B cell (primary cell): ENCODE measurements at regions not wholly inside any gene's neighbourhood (a gene's known extent, or its start where the extent isn't known, plus 50 kb on each side); places are given as distances from the start of the nearest gene placed in this dataset.

Experiments
- ATAC-seq: fragments of 200-7000 bp; cut with Tn5 transposase; one replicate; pipeline ENCODE4 v1.10.0; 2021; ENCODE audit warnings: low read depth, mild to moderate bottlenecking, moderate number of reproducible peaks, moderate library complexity
- CTCF ChIA-PET: fragments of 350-600 bp; sonication (Branson Sonifier 250); formaldehyde crosslinking; loops from one replicate; lab custom pipeline; 2021; ENCODE audit warnings: antibody characterized with exemption, inconsistent platforms; lab: Charles Lee
- POLR2A ChIA-PET: fragments of 350-600 bp; sonication (Branson Sonifier 250); formaldehyde crosslinking; loops from one replicate; lab custom pipeline; 2021; ENCODE audit warnings: antibody characterized with exemption; lab: Charles Lee
- DNase-seq: peaks from one replicate; pipeline ENCODE4 v3.0.0; 2013
- H2AFZ ChIP-seq: 2 replicates; pipeline ENCODE4 v1.6.1; 2012; ENCODE audit warnings: mild to moderate bottlenecking, low read depth, low read length; ENCODE audit not compliant: insufficient read depth, poor library complexity, severe bottlenecking
- H3K27ac ChIP-seq, 2 donors: 1 replicate in 1 of 2; 2 replicates in 1 of 2; pipeline ENCODE4 v1.5.1; 2012 to 2013; ENCODE audit warnings: low read length in 2 of 2, mild to moderate bottlenecking in 2 of 2, moderate library complexity in 1 of 2
- H3K27me3 ChIP-seq, 4 experiments: fragments of 200-600 bp in 1 of 4; sonication (generic) in 1 of 4; replicated peaks in 1 of 4; 1 replicate in 2 of 4; 2 replicates in 2 of 4; pipeline versions ENCODE4 v1.6.1 to v1.7.0; 2013 to 2016; ENCODE audit warnings: low read length in 3 of 4, mild to moderate bottlenecking in 2 of 4, mixed read lengths in 1 of 4, moderate library complexity in 1 of 4; ENCODE audit not compliant: insufficient read depth in 4 of 4, control insufficient read depth in 3 of 4; ENCODE audit errors: control extremely low read depth in 1 of 4
- H3K36me3 ChIP-seq, 2 experiments: replicated peaks in 1 of 2; 1 replicate in 1 of 2; 2 replicates in 1 of 2; pipeline versions ENCODE4 v1.6.1 to v1.7.1; 2013; ENCODE audit warnings: low read length in 1 of 2; ENCODE audit not compliant: insufficient read depth in 2 of 2, control insufficient read depth in 1 of 2; ENCODE audit errors: control extremely low read depth in 1 of 2, extremely low read depth in 1 of 2
- H3K4me1 ChIP-seq, 2 donors: fragments of 200-600 bp in 1 of 2; sonication (generic) in 1 of 2; 1 replicate in 1 of 2; 2 replicates in 1 of 2; pipeline versions ENCODE4 v1.5.1 to v1.6.1; 2013 to 2017; ENCODE audit warnings: low read length in 2 of 2; ENCODE audit not compliant: control insufficient read depth in 2 of 2, insufficient read depth in 2 of 2
- H3K4me2 ChIP-seq: replicated peaks from 2 replicates; pipeline ENCODE3; 2012; ENCODE audit warnings: mild to moderate bottlenecking, low read depth, low read length; ENCODE audit not compliant: poor library complexity, severe bottlenecking
- H3K4me3 ChIP-seq, 5 experiments: fragments of 200-600 bp in 1 of 5; sonication (generic) in 1 of 5; 1 replicate in 3 of 5; 2 replicates in 2 of 5; pipeline versions ENCODE4 v1.5.1 to v1.7.0; 2011 to 2016; ENCODE audit warnings: low read length in 4 of 5, mild to moderate bottlenecking in 4 of 5, low read depth in 2 of 5, control low read depth in 1 of 5, moderate library complexity in 1 of 5; ENCODE audit not compliant: insufficient read depth in 1 of 5; ENCODE audit errors: control extremely low read depth in 1 of 5, extremely low read depth in 1 of 5
- H3K79me2 ChIP-seq: fragments of 200-600 bp; sonication (generic); one replicate; pipeline ENCODE4 v1.6.0; 2016; ENCODE audit warnings: low read length; ENCODE audit not compliant: control insufficient read depth, insufficient read depth
- H3K9ac ChIP-seq: fragments of 200-600 bp; sonication (generic); 2 replicates; pipeline ENCODE4 v1.6.1; 2017; ENCODE audit warnings: mild to moderate bottlenecking, low read length, moderate library complexity
- H3K9me3 ChIP-seq, 3 donors: one replicate each; pipeline versions ENCODE4 v1.6.1 to v1.7.1; 2013; ENCODE audit warnings: low read length in 2 of 3; ENCODE audit not compliant: control insufficient read depth in 2 of 3, insufficient read depth in 1 of 3; ENCODE audit errors: control extremely low read depth in 1 of 3
- H4K20me1 ChIP-seq: 2 replicates; pipeline ENCODE4 v1.6.0; 2012; ENCODE audit warnings: mild to moderate bottlenecking, low read length; ENCODE audit not compliant: insufficient read depth, control insufficient read depth, poor library complexity, severe bottlenecking
- H3K27ac Mint-ChIP-seq: one replicate; pipeline ENCODE4 v1.8.0; 2021; ENCODE audit warnings: mixed read lengths
- H3K27me3 Mint-ChIP-seq: one replicate; pipeline ENCODE4 v1.8.0; 2021; ENCODE audit warnings: mixed read lengths
- H3K4me1 Mint-ChIP-seq: one replicate; pipeline ENCODE4 v1.8.0; 2021; ENCODE audit warnings: mixed read lengths
- H3K4me3 Mint-ChIP-seq: one replicate; pipeline ENCODE4 v1.8.0; 2021; ENCODE audit warnings: mixed read lengths
- H3K9me3 Mint-ChIP-seq: one replicate; pipeline ENCODE4 v1.8.0; 2022; ENCODE audit warnings: mixed read lengths; ENCODE audit not compliant: insufficient read depth
- EZH2 ChIP-seq: IDR thresholded peaks from 2 replicates; pipeline ENCODE4 v1.6.1; 2012; ENCODE audit warnings: borderline replicate concordance, low read depth, mild to moderate bottlenecking, moderate library complexity, low read length; ENCODE audit not compliant: insufficient read depth, poor library complexity, severe bottlenecking
- WGBS: methylation state at CpG from one replicate; pipeline ENCODE4 v1.1.5; 2013; ENCODE audit warnings: missing lambda C conversion rate; ENCODE audit not compliant: insufficient coverage; 5-methylcytosine and 5-hydroxymethylcytosine counted together
- intact Hi-C: fragments of 100-400 bp; cut with micrococcal nuclease; formaldehyde crosslinking; loops from one replicate; pipeline ENCODE4 v1.10.0; 2022
- TF ChIP-seq, protein P1 (sequence below): fragments of 200-600 bp; IDR thresholded peaks from one replicate; pipeline ENCODE4 v1.8.0; 2022; ENCODE audit warnings: antibody characterized with exemption, mild to moderate bottlenecking

DNA sequence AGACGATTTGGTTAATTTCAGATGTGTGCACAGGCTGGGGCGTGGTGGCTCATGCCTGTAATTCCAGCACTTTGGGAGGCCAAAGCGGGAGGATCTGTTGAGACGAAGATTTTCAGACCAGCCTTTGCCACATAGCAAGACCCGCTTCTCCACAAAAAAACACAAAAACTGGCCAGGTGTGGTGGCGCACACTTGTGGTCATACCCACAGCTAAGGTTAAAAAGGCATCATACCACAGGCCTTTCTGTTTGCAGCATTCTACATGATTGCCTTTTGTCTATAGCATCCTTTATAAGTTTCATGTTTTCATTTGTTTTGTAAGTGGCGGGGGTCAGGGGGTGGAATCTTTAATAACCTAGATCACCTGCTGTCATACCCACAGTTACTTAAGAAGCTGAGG lies 239.9 kb upstream of the NOX3 start:
- no peak for TF ChIP-seq EZH2
- TF ChIP-seq, protein P1, sequence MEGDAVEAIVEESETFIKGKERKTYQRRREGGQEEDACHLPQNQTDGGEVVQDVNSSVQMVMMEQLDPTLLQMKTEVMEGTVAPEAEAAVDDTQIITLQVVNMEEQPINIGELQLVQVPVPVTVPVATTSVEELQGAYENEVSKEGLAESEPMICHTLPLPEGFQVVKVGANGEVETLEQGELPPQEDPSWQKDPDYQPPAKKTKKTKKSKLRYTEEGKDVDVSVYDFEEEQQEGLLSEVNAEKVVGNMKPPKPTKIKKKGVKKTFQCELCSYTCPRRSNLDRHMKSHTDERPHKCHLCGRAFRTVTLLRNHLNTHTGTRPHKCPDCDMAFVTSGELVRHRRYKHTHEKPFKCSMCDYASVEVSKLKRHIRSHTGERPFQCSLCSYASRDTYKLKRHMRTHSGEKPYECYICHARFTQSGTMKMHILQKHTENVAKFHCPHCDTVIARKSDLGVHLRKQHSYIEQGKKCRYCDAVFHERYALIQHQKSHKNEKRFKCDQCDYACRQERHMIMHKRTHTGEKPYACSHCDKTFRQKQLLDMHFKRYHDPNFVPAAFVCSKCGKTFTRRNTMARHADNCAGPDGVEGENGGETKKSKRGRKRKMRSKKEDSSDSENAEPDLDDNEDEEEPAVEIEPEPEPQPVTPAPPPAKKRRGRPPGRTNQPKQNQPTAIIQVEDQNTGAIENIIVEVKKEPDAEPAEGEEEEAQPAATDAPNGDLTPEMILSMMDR: no peak
- no peaks in the 10 kb centered on the region for H3K27me3 Mint-ChIP-seq
- no peak overlapping the region for H3K4me2 ChIP-seq
- no peaks in the 10 kb centered on the region for H3K4me1 Mint-ChIP-seq
- no peak overlapping the region for H2AFZ ChIP-seq
- no peaks in the 10 kb centered on the region for H3K9me3 ChIP-seq
- no peak overlapping the region for H3K27ac Mint-ChIP-seq
- ATAC-seq: no peak
- ChIA-PET POLR2A (no interaction called here), CTCF (no interaction called here)
- no peaks in the 10 kb centered on the region for H3K9me3 Mint-ChIP-seq
- H3K9ac ChIP-seq: no peak overlapping the region
- H4K20me1 ChIP-seq: no peaks in the 10 kb centered on the region
- H3K4me3 ChIP-seq: no peak overlapping the region
- intact Hi-C loops: no loop called here
- no peak overlapping the region for H3K4me3 Mint-ChIP-seq
- no peaks in the 10 kb centered on the region for H3K36me3 ChIP-seq
- DNase-seq: no peak
- no peaks in the 10 kb centered on the region for H3K27me3 ChIP-seq
- 93% methylated on average over 5 of the region's 7 CpGs for WGBS
- H3K79me2 ChIP-seq: no peaks in the 10 kb centered on the region
- H3K4me1 ChIP-seq: no peaks in the 10 kb centered on the region
- no peak overlapping the region for H3K27ac ChIP-seq

DNA sequence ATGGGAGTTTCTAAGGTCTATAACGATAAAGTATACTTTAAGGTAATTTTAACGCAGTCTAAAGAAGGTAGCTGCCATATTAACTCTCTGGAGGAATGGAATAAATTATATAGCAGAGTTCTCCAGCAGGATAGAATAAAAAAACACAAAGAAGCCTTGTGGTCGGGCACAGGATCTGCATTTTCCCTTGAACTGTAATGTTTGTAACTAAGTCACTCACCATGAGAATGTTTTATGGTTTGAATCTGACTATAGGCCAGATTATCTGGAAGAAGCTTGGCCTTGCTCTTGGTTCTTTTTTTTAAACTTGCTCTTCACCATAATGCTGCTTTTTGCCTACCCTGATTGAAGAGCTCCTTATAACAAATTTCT lies 238.8 kb upstream of the NOX3 start:
- Histone ChIP-seq H3K9ac (no peak overlapping the region), H3K27me3 (no peaks in the 10 kb centered on the region), H3K36me3 (no peaks in the 10 kb centered on the region), H3K4me1 (no peaks in the 10 kb centered on the region), H3K27ac (no peak overlapping the region), H4K20me1 (no peaks in the 10 kb centered on the region), H3K9me3 (no peaks in the 10 kb centered on the region), H3K4me2 (no peak overlapping the region), H3K79me2 (no peaks in the 10 kb centered on the region), H2AFZ (no peak overlapping the region), H3K4me3 (no peak overlapping the region)
- no peaks in the 10 kb centered on the region for H3K9me3 Mint-ChIP-seq
- no peak for TF ChIP-seq EZH2
- TF ChIP-seq, protein P1: no peak
- ChIA-PET POLR2A (no interaction called here), CTCF (no interaction called here)
- 83% methylated on average over 1 of the region's 3 CpGs for WGBS
- DNase-seq (no peak), ATAC-seq (no peak)
- H3K27ac Mint-ChIP-seq: no peak overlapping the region
- no peak overlapping the region for H3K4me3 Mint-ChIP-seq
- intact Hi-C loops: no loop called here
- H3K27me3 Mint-ChIP-seq: no peaks in the 10 kb centered on the region
- H3K4me1 Mint-ChIP-seq: no peaks in the 10 kb centered on the region
